DOHH2 (cell line): ENCODE measurements at regions not wholly inside any gene's neighbourhood (a gene's known extent, or its start where the extent isn't known, plus 50 kb on each side); places are given as distances from the start of the nearest gene placed in this dataset.

Source experiments
- H3F3A ChIP-seq: fragments of 200-600 bp; sonication (generic), shearing (Covaris generic); 2 replicates; pipeline ENCODE4 v1.6.0; 2016; ENCODE audit warnings: antibody characterized with exemption, mild to moderate bottlenecking; ENCODE audit not compliant: control insufficient read depth, insufficient read depth
- H3K27ac ChIP-seq: fragments of 200-600 bp; sonication (generic); 2 replicates; pipeline ENCODE4 v1.5.1; 2014; ENCODE audit warnings: low read depth, mild to moderate bottlenecking, low read length, moderate library complexity
- H3K27me3 ChIP-seq: fragments of 200-600 bp; sonication (generic); 2 replicates; pipeline ENCODE4 v1.6.1; 2014; ENCODE audit warnings: mild to moderate bottlenecking, low read length, mixed read lengths; ENCODE audit not compliant: control insufficient read depth
- H3K36me3 ChIP-seq: fragments of 200-600 bp; sonication (generic); 2 replicates; pipeline ENCODE4 v1.6.1; 2014; ENCODE audit warnings: mild to moderate bottlenecking, low read length, moderate library complexity, mixed read lengths; ENCODE audit not compliant: control insufficient read depth
- H3K4me1 ChIP-seq: fragments of 200-600 bp; sonication (generic); 2 replicates; pipeline ENCODE4 v1.6.1; 2014; ENCODE audit warnings: mild to moderate bottlenecking, low read length, mixed read lengths; ENCODE audit not compliant: control insufficient read depth
- H3K4me2 ChIP-seq: fragments of 200-600 bp; sonication (generic); 2 replicates; pipeline ENCODE4 v1.6.0; 2014; ENCODE audit warnings: mild to moderate bottlenecking, low read length, moderate library complexity
- H3K4me3 ChIP-seq: fragments of 200-600 bp; sonication (generic); 2 replicates; pipeline ENCODE4 v1.5.1; 2014; ENCODE audit warnings: mild to moderate bottlenecking, low read length, mixed read lengths
- H3K79me2 ChIP-seq: fragments of 200-600 bp; sonication (generic); 2 replicates; pipeline ENCODE4 v1.6.1; 2014; ENCODE audit warnings: mild to moderate bottlenecking, low read length, mixed read lengths; ENCODE audit not compliant: control insufficient read depth
- H3K9me2 ChIP-seq: fragments of 200-600 bp; sonication (generic); replicated peaks from 2 replicates; pipeline ENCODE4 v1.6.1; 2014; ENCODE audit warnings: mild to moderate bottlenecking, low read length, mixed read lengths; ENCODE audit not compliant: control insufficient read depth
- H3K9me3 ChIP-seq: fragments of 200-600 bp; sonication (generic); 2 replicates; pipeline ENCODE4 v1.6.1; 2014; ENCODE audit warnings: antibody characterized with exemption, low read length, mixed read lengths; ENCODE audit not compliant: control insufficient read depth, insufficient read depth
- H4K20me1 ChIP-seq: fragments of 200-600 bp; sonication (generic); 2 replicates; pipeline ENCODE4 v1.6.0; 2014; ENCODE audit warnings: low read depth, mild to moderate bottlenecking, antibody characterized with exemption, low read length, moderate library complexity; ENCODE audit not compliant: control insufficient read depth, insufficient read depth
- EZH2phosphoT487 ChIP-seq: fragments of 200-600 bp; sonication (generic); IDR thresholded peaks from 2 replicates; pipeline ENCODE4 v1.6.1; 2017; ENCODE audit warnings: borderline replicate concordance, mild to moderate bottlenecking, antibody characterized with exemption, low read length, moderate library complexity, mixed read lengths
- TF ChIP-seq, protein P1 (sequence below): fragments of 200-600 bp; sonication (generic); IDR thresholded peaks from one replicate; pipeline ENCODE4 v1.5.1; 2014; ENCODE audit warnings: antibody characterized with exemption, mild to moderate bottlenecking, low read depth, low read length; ENCODE audit not compliant: poor library complexity, severe bottlenecking

DNA sequence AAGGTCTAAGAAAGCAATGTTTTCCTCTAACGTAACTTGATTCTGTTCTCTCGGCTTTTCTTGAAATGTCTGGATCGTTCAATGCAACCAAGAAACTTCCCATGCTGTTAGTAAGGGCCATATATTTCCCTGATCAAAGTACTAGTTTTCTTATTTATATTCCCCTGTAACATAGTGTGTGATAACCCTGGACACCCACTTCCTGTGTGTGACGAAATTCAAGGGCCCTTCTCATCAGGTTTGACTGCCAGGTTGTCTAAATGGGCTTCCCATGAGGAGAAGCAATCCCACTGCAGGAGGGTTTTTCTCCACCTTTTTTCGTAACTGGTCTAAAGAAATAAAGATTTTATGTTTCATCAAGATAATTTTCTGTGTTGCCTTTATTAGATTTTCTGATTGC is 102.6 kb upstream of the RPS6KA2 start:
- no peak for TF ChIP-seq EZH2phosphoT487
- TF ChIP-seq, protein P1, sequence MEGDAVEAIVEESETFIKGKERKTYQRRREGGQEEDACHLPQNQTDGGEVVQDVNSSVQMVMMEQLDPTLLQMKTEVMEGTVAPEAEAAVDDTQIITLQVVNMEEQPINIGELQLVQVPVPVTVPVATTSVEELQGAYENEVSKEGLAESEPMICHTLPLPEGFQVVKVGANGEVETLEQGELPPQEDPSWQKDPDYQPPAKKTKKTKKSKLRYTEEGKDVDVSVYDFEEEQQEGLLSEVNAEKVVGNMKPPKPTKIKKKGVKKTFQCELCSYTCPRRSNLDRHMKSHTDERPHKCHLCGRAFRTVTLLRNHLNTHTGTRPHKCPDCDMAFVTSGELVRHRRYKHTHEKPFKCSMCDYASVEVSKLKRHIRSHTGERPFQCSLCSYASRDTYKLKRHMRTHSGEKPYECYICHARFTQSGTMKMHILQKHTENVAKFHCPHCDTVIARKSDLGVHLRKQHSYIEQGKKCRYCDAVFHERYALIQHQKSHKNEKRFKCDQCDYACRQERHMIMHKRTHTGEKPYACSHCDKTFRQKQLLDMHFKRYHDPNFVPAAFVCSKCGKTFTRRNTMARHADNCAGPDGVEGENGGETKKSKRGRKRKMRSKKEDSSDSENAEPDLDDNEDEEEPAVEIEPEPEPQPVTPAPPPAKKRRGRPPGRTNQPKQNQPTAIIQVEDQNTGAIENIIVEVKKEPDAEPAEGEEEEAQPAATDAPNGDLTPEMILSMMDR: no peak
- no peak overlapping the region for H3K4me2 ChIP-seq
- peaks cover 2% of the 10 kb centered on the region; the same call in 1 of the 2 replicates for H3K27me3 ChIP-seq
- no peaks in the 10 kb centered on the region for H3K9me3 ChIP-seq
- H3K4me1 ChIP-seq: no peaks in the 10 kb centered on the region
- H3K79me2 ChIP-seq: no peaks in the 10 kb centered on the region
- H3K27ac ChIP-seq: no peak overlapping the region
- no peaks in the 10 kb centered on the region for H3F3A ChIP-seq
- no peaks in the 10 kb centered on the region for H4K20me1 ChIP-seq
- no peaks in the 10 kb centered on the region for H3K9me2 ChIP-seq
- H3K4me3 ChIP-seq: no peak overlapping the region
- no peaks in the 10 kb centered on the region for H3K36me3 ChIP-seq

DNA sequence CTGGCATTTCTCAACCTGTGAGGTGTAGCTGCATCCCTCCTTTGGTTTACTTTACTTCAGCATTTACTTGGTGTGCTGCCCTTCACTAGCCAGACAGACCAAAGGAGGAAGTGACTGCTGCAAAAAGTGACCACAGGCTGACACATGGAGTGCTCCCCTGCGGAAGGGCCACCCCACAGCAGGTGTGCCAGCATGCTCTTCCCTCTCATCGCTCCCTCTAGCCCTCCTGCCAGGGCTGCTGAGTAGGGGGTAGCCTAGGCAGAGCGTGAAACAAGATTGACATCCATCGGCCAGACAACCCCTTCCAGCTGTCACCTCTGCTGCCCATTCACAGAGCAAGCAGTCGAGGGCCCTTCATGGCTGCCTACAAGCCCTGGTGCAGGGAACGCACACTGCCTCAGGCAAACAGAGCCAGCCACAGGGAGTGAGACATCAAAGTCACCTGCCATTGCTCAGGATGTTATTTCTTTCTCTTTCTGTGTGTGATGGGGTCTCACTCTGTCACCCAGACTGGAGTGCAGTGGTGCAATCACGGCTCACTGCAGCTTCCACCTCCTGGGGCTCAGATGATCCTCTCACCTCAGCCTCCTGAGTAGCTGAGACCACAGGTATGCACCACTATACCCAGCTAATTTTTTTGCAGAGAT is 102.0 kb upstream of the RPS6KA2 start:
- Histone ChIP-seq H3K9me3 (no peaks in the 10 kb centered on the region), H3K36me3 (no peaks in the 10 kb centered on the region), H4K20me1 (no peaks in the 10 kb centered on the region), H3K27ac (no peak overlapping the region), H3K4me3 (no peak overlapping the region), H3F3A (no peaks in the 10 kb centered on the region), H3K4me2 (no peak overlapping the region), H3K9me2 (no peaks in the 10 kb centered on the region), H3K79me2 (no peaks in the 10 kb centered on the region), H3K27me3 (peaks cover 6% of the 10 kb centered on the region; the same call in 1 of the 2 replicates), H3K4me1 (no peaks in the 10 kb centered on the region)
- TF ChIP-seq EZH2phosphoT487: no peak

DNA sequence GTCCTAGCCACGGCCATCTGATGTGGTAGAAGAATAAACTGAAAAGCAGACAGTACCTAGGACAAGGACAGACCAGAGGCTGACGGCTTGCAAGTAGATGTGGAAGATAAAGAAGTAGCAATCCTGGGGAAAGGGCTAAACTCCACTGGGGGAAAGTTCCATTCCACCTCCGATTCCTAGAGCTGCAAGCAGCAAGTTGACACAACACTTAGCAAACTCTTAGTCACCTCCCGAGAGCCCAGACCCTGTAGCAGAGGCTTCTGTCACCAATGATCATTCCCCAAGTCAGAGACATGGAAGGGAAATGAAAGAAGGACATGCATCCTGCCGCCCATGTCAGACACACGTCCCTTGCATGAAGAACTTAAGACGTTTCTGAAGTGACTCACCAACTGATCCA is 99.2 kb upstream of the RPS6KA2 start:
- H3K4me2 ChIP-seq: no peak overlapping the region
- peaks cover 6% of the 10 kb centered on the region; the same call in 1 of the 2 replicates for H3K27me3 ChIP-seq
- no peaks in the 10 kb centered on the region for H3K79me2 ChIP-seq
- no peaks in the 10 kb centered on the region for H3K9me3 ChIP-seq
- no peaks in the 10 kb centered on the region for H4K20me1 ChIP-seq
- no peak overlapping the region for H3K27ac ChIP-seq
- TF ChIP-seq, protein P1: no peak
- TF ChIP-seq EZH2phosphoT487: no peak
- H3K4me3 ChIP-seq: no peak overlapping the region
- H3F3A ChIP-seq: no peaks in the 10 kb centered on the region
- H3K36me3 ChIP-seq: no peaks in the 10 kb centered on the region
- no peaks in the 10 kb centered on the region for H3K4me1 ChIP-seq
- no peaks in the 10 kb centered on the region for H3K9me2 ChIP-seq

DNA sequence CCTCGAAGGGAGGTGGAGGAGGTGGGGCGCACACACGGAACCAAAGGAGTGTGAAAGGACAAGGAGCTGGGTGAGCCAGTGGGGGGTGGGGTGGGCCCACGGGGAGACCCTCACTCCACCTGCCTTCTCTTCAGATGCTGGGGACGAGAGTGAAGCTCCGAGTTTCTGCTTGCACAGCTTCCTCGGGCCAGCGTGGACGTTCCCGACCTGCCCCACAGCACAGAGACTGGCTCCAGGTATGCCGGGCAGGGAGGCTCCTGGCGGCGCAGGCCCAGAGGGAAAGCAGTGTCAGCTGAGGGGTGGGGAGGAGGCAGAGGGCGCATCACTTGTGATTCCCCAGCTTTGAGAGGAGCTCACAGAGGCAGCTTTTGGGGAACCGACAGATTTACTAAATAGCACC is 98.5 kb upstream of the RPS6KA2 start:
- no peaks in the 10 kb centered on the region for H3K79me2 ChIP-seq
- no peaks in the 10 kb centered on the region for H3K36me3 ChIP-seq
- no peak for TF ChIP-seq EZH2phosphoT487
- TF ChIP-seq, protein P1: no peak
- no peak overlapping the region for H3K4me2 ChIP-seq
- H3K27ac ChIP-seq: no peak overlapping the region
- H3K4me1 ChIP-seq: no peaks in the 10 kb centered on the region
- H3K9me3 ChIP-seq: no peaks in the 10 kb centered on the region
- H3K4me3 ChIP-seq: no peak overlapping the region
- peaks cover 6% of the 10 kb centered on the region; the same call in 1 of the 2 replicates for H3K27me3 ChIP-seq
- H3K9me2 ChIP-seq: no peaks in the 10 kb centered on the region
- no peaks in the 10 kb centered on the region for H3F3A ChIP-seq
- no peaks in the 10 kb centered on the region for H4K20me1 ChIP-seq
